Testis (tissue), 2 donors: ENCODE measurements at regions not wholly inside any gene's neighbourhood (a gene's known extent, or its start where the extent isn't known, plus 50 kb on each side); places are given as distances from the start of the nearest gene placed in this dataset.

Experiments
- CTCF ChIP-seq, 3 experiments: fragments of 450-650 bp in 2 of 3; fragments of 200-600 bp in 1 of 3; sonication (generic) in 1 of 3; IDR thresholded peaks; one replicate each; pipeline ENCODE4 v1.5.1; 2016 to 2019; ENCODE audit warnings: antibody characterized with exemption in 3 of 3, mild to moderate bottlenecking in 2 of 3, moderate library complexity in 1 of 3
- POLR2A ChIP-seq: fragments of 450-650 bp; IDR thresholded peaks from one replicate; pipeline ENCODE4 v1.6.1; 2017; ENCODE audit warnings: antibody characterized with exemption, mild to moderate bottlenecking, moderate library complexity

GRCh38 chr14:49951229-49951607 is 58.3 kb downstream of the ARF6 start:
- no peak for TF ChIP-seq POLR2A
- TF ChIP-seq CTCF (IDR thresholded peaks at IDR 0.05), result no peak
